ENCODE measurements at regions not wholly inside any gene's neighbourhood (a gene's known extent, or its start where the extent isn't known, plus 50 kb on each side); places are given as distances from the start of the nearest gene placed in this dataset.

DNA sequence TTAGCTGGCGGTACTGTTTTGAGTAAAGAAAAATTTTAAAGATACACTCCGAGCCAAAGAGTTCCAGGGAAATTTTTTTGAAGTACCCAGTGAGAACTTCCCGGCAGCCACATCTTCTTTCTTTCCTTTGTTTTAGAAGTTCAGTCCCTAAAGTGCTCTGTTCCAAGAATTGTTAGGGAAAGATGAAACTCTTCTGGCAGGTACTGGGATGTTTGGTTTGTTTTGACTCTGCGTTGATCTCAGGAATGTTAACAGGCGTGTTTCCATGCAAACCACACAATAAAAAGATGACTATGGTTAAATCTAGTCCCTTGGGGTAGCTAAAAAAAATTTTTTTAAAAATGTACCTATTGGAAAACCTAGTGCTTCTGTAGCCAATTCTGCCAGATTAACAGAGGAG lies 224.7 kb upstream of the PHYHIPL start:
- TF ChIP-seq, protein P1, sequence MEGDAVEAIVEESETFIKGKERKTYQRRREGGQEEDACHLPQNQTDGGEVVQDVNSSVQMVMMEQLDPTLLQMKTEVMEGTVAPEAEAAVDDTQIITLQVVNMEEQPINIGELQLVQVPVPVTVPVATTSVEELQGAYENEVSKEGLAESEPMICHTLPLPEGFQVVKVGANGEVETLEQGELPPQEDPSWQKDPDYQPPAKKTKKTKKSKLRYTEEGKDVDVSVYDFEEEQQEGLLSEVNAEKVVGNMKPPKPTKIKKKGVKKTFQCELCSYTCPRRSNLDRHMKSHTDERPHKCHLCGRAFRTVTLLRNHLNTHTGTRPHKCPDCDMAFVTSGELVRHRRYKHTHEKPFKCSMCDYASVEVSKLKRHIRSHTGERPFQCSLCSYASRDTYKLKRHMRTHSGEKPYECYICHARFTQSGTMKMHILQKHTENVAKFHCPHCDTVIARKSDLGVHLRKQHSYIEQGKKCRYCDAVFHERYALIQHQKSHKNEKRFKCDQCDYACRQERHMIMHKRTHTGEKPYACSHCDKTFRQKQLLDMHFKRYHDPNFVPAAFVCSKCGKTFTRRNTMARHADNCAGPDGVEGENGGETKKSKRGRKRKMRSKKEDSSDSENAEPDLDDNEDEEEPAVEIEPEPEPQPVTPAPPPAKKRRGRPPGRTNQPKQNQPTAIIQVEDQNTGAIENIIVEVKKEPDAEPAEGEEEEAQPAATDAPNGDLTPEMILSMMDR (IDR thresholded peaks at IDR 0.05) = no peak
- no peak for TF ChIP-seq GABPA (IDR thresholded peaks at IDR 0.05; ENCODE audit: low read depth)
- TF ChIP-seq MEF2A (IDR thresholded peaks at IDR 0.05; ENCODE audit: borderline replicate concordance, low read depth) = no peak
- no peak for TF ChIP-seq SMC3 (IDR thresholded peaks at IDR 0.05; ENCODE audit: low read depth, low read length)
- TF ChIP-seq, protein P2, sequence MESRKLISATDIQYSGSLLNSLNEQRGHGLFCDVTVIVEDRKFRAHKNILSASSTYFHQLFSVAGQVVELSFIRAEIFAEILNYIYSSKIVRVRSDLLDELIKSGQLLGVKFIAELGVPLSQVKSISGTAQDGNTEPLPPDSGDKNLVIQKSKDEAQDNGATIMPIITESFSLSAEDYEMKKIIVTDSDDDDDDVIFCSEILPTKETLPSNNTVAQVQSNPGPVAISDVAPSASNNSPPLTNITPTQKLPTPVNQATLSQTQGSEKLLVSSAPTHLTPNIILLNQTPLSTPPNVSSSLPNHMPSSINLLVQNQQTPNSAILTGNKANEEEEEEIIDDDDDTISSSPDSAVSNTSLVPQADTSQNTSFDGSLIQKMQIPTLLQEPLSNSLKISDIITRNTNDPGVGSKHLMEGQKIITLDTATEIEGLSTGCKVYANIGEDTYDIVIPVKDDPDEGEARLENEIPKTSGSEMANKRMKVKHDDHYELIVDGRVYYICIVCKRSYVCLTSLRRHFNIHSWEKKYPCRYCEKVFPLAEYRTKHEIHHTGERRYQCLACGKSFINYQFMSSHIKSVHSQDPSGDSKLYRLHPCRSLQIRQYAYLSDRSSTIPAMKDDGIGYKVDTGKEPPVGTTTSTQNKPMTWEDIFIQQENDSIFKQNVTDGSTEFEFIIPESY (IDR thresholded peaks at IDR 0.05; ENCODE audit: borderline replicate concordance, low read depth) = no peak
- TF ChIP-seq FOXM1 (IDR thresholded peaks at IDR 0.05; ENCODE audit: low read depth) = no peak
- TF ChIP-seq CHD2 (IDR thresholded peaks at IDR 0.05; ENCODE audit: low read length, partially characterized antibody) = no peak
- TF ChIP-seq FOXJ3 (CRISPR knock-in tag; IDR thresholded peaks at IDR 0.05) = no peak
- TF ChIP-seq POLR2AphosphoS5 (IDR thresholded peaks at IDR 0.05; ENCODE audit: low read depth, low read length) = no peak
- no peak for TF ChIP-seq IRF3 (IDR thresholded peaks at IDR 0.05; ENCODE audit: low read depth, low read length)
- no peak for TF ChIP-seq EP300 (IDR thresholded peaks at IDR 0.05; ENCODE audit: borderline replicate concordance in 1 of 2, low read depth in 1 of 2, low read length in 1 of 2)
- no peak for TF ChIP-seq EZH2phosphoT487 (IDR thresholded peaks at IDR 0.05; ENCODE audit: borderline replicate concordance, low read depth)
- no peak for TF ChIP-seq RXRA (IDR thresholded peaks at IDR 0.05; ENCODE audit: borderline replicate concordance, low read depth)
- TF ChIP-seq YY1 (IDR thresholded peaks at IDR 0.05; ENCODE audit: low read depth) = no peak
